ENCODE measurements at regions not wholly inside any gene's neighbourhood (a gene's known extent, or its start where the extent isn't known, plus 50 kb on each side); places are given as distances from the start of the nearest gene placed in this dataset.

GRCh38 chr13:33740134-33740538, 77.8 kb upstream of the RFC3 start:
- no peak for TF ChIP-seq POLR2A (IDR thresholded peaks at IDR 0.05)
- TF ChIP-seq CTCF (IDR thresholded peaks at IDR 0.05), result no peak
